DMS114 treated with DMSO at 0.1 percent for 48 hours (cell line): ENCODE measurements at regions not wholly inside any gene's neighbourhood (a gene's known extent, or its start where the extent isn't known, plus 50 kb on each side); places are given as distances from the start of the nearest gene placed in this dataset.

ENCODE experiments used
- DNase-seq: peaks from one replicate; lab custom pipeline; 2025; ENCODE audit not compliant: unreplicated experiment; lab: John Stamatoyannopoulos, UW

DNA sequence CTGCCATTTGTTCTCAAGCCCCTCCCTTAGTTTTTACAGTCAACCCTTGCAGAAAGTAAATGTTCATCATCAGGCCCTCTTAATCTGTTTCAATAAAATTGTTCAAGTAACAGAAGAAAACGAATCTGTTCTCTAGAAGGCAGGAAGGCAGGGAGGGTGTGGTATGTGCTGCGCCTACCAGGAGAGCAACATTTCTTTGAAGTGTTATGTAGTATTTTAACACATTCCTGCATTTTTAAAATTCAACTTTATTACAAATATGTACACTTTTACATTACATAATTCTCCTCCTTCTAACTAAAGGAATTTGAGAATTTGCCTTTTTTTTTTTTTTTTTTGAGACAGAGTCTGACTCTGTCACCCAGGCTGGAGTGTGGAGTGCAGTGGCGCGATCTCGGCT is 657.8 kb downstream of the MCTP2 start:
- DNase-seq, result no peak

- DNase-seq, result no peak
These were observed 661.7 kb downstream of the MCTP2 start for GRCh38 chr15:94893091-94893490.

DNA sequence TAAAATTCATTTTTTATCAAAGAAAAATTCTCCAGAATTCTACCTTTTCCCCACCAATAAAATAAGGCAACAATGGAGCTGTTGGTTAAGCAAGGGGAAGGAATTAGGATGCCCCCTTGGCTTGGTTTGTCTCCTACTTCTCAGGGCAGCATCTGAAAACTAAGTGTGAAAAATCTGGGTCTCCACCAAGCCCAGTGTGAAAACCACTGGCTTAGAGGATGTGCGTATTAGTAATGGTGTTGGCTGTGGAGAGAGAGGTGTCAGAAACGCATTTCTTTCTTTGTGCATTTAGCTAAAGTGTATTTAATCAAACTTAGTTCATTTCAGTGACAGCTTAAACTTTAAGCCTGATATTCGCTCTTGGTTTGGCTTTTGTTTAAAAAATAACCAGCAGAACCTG is 662.7 kb downstream of the MCTP2 start:
- no peak for DNase-seq

- DNase-seq, result no peak
These were observed 678.1 kb downstream of the MCTP2 start for GRCh38 chr15:94909510-94909909.

- DNase-seq, result no peak
These were observed 678.8 kb downstream of the MCTP2 start for GRCh38 chr15:94910166-94910565.

GRCh38 chr15:94912760-94913159 is 681.4 kb downstream of the MCTP2 start:
- DNase-seq, result no peak

DNA sequence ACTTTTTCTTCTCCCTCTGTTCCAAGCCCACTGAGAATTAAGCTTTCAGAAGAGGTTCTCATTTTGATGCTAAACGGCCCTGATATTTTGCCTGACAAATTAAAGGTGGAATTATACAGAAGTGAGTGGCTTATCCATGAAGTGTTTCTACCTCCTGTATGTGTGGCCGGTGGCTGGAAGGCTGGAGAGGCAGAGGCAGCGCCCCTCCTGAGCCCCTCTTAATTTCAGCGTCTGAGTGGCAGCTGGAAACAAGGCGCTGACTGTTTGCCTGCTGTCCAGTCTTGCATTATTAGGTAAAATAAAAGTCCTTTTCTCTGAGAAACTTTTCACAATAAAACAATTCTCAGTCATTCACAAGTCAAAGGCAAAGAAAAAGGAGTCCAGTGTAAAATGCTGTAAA is 685.7 kb downstream of the MCTP2 start:
- no peak for DNase-seq

GRCh38 chr15:94921936-94922335 is 690.6 kb downstream of the MCTP2 start:
- no peak for DNase-seq

DNA sequence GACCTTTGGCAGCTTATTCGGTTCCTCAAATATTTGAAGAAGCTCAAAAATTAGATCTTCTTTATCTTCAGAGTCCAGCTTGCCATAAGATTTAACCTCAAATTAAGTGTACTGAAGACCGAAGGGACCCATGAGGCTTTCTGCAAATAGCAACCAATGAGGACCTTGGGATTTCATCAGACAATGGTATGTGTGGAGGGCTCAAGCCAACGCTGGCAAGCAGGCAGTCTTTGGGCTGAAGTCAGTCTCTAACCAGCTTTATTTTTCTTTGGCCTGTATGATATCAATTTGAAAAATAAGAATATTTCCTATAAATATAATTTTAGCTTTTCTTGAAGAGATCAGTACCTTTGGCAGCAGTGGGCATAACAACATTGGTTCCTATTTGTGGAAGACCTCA is 692.7 kb downstream of the MCTP2 start:
- no peak for DNase-seq

DNA sequence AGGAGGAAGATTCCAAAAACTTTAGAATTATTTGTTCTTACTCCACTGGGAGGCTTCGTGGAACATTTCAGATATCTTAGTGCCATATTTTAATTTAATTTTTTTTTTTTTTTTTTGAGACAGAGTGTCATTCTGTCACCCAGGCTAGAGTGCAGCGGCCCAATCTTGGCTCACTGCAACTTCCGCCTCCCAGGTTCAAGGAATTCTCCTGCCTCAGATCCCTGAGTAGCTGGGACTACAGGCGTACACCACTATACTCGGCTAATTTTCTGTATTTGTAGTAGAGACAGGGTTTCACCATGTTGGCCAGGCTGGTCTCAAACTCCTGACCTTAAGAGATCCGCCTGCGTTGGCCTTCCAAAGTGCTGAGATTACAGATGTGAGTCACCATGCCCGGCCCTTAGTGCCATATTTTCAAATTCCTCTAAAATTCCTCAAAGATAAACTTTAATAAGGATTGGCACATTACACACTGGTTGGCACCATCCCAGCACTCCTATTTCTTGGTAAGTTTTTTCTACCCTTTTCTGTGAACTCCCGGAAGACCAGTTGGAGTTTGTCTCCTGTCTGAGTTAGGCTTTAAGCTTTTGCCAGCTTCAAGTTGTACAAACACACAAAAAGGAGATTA is 693.7 kb downstream of the MCTP2 start:
- no peak for DNase-seq

GRCh38 chr15:94925680-94926079 is 694.3 kb downstream of the MCTP2 start:
- DNase-seq, result no peak

- DNase-seq, result no peak
These were observed 695.6 kb downstream of the MCTP2 start for GRCh38 chr15:94927003-94927402.

DNA sequence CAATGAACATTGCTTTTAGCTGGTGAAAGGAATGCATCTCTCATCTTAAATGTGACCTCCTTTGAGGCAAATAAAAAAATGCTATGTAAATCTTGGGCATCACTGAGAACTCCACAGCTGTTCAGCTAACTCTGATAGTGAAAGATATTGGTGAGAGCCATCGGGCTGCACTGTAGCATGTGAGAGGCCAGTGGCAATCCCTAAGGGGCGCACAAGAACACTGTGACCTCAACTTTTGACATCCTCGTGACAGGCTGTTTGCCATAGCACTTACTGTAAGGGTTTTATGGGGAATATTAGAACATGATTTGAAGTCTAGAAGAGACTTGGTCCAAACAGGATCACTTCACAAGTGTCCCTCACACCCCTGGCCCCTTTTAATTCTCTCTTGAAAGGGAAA is 697.9 kb downstream of the MCTP2 start:
- no peak for DNase-seq

DNA sequence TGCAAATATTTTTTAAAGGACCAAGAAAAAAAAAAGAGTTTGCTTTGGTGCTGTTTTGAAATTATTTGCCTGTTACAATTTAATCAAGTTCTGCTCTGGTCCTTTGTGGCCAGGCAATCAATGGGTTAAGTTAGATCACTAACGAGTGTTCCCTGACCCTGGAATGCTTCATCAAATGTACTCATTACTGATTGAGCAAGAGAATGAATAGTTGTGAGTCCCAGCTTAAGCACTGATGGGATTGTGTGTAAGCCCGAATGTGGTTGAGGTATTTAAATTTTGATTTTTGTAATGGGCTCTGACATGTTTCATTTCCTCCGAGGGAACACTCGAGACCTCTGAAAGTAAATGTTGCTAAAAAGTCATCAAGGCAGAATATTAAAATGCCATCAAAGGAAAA is 699.1 kb downstream of the MCTP2 start:
- no peak for DNase-seq

- DNase-seq, result no peak
These were observed 699.6 kb downstream of the MCTP2 start for GRCh38 chr15:94930960-94931359.

DNA sequence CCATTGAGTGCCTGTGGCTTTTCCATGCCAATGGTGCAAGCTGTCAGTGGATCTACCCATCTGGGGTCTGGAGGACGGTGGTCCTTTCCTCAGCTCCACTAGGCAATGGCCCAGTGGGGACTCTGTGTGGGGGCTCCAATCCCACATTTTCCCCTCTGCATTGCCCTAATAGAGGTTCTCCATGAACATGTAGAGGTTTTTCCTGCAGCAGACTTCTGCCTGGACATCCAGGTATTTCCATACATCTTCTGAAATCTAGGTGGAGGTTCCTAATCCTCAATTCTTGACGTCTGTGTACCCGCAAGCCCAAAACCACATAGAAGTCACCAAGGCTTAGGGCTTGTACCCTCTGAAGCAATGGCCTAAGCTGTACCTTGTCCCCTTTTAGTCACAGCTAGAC is 703.1 kb downstream of the MCTP2 start:
- no peak for DNase-seq

- no peak for DNase-seq
These were observed 705.9 kb downstream of the MCTP2 start for GRCh38 chr15:94937242-94937641.

DNA sequence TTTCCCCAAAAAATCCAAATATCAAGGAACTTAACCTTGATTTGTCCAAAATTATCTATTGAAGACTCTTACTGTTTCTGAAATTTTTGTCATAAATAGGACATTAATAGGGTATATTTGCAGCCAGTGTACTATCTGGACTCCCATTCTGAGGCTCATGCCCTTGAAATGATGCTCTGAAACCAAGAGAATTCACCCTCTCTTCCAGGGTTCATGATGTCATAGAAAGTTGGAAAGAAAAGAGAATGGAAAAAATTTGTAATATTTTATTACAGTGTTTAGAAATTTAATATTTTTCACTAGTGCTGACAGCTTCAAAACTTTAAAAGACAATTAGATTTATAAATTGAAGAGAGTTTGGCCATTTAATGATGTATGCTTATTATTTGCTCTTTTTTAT is 712.5 kb downstream of the MCTP2 start:
- DNase-seq, result no peak

- no peak for DNase-seq
These were observed 720.2 kb downstream of the MCTP2 start for GRCh38 chr15:94951538-94951937.

- DNase-seq, result no peak
These were observed 732.6 kb downstream of the MCTP2 start for GRCh38 chr15:94963953-94964352.

DNA sequence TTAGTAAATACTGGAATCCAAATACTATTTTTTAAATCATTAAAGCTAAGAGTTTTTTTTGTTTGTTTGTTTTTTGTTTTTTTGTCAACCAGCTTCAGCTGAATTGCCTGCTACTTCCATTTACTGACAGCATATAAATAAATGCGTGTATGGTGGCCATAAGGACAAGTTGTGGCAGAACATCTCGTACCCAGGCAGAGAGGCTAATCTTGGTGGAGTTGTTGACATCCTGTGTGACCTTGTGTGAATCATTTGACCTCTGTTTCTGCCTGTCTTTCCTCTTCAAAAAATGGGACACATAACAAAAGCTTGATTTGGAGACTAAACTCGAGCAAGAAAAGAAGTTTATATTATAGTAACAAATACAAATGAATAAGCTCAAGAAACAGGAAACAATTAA is 734.2 kb downstream of the MCTP2 start:
- no peak for DNase-seq

DNA sequence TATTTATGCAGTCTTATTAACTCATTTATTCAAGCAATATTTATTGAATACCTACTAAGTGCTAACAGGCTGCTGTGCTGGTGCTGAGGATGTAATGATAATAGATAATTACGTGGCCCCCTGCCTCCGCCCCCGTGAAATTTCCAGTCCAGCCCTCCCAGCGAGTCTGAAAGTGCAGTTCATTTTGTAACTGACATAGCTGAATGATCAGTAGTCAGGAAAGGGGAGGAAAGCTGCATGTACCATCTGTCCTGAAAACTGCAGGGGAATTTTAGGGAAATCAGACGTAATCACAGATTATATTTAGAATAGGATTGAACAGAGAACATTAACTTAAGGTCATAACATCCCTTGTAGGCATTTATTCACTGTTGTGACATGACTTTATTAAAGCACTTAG is 736.8 kb downstream of the MCTP2 start:
- DNase-seq, result no peak

DNA sequence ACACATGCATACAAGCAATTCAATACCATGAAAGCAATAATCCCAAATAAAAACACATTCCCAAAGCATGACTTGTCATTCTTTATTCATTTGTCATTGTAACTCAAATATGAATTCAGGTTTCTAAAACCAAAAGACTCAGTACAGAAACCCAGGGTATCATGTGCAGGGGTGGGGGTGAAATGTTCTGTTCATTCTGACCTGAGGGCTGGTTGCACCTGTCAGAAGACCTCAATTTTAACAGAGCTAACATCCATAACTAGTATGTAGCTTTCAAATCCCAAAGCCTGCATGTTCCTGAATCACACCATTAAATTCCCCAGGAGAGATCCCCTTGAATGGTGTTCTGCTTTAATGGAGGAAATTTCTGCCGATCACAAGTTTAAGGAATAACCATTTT is 738.7 kb downstream of the MCTP2 start:
- no peak for DNase-seq

DNA sequence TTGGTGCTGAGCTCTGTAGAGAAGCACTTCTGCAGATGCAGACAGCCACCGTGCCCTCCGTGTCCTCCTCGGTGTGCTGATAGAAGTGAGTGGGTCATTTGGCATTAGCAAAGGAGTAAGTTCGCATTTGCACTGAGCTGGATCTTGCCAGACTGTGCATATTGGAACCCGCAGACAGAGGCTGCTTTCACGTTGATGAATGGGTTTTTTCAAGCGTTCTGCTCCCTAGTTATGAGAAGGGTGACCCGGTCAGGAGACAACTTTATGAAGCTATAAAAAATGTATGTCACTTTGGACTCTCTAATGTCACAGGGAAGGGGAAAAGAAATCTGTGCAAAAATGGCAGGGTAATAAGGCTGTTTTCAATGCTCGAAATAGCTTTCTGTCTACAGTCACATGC is 739.4 kb downstream of the MCTP2 start:
- no peak for DNase-seq
